Body of pancreas (tissue), 4 donors: ENCODE measurements at regions not wholly inside any gene's neighbourhood (a gene's known extent, or its start where the extent isn't known, plus 50 kb on each side); places are given as distances from the start of the nearest gene placed in this dataset.

Source experiments
- CTCF ChIP-seq, 7 experiments: fragments of 450-650 bp in 4 of 7; fragments of 200-600 bp in 3 of 7; sonication (generic) in 3 of 7; IDR thresholded peaks; one replicate each; pipeline ENCODE4 v1.5.1; 2016 to 2019; ENCODE audit warnings: antibody characterized with exemption in 7 of 7
- POLR2A ChIP-seq, 3 donors: fragments of 450-650 bp; IDR thresholded peaks; one replicate each; pipeline ENCODE4 v1.6.1; 2016; ENCODE audit warnings: antibody characterized with exemption in 3 of 3, mild to moderate bottlenecking in 2 of 3

- TF ChIP-seq CTCF (IDR thresholded peaks at IDR 0.05): no peak
- no peak for TF ChIP-seq POLR2A (IDR thresholded peaks at IDR 0.05)
These were observed 341.5 kb upstream of the CHRM3 start for GRCh38 chr1:239044829-239045228.
